CD14-positive monocyte (primary cell): ENCODE measurements at regions not wholly inside any gene's neighbourhood (a gene's known extent, or its start where the extent isn't known, plus 50 kb on each side); places are given as distances from the start of the nearest gene placed in this dataset.
"Not testable (repeated sequence)": the region's sequence is repeated elsewhere in the genome, so short reads cannot be mapped to it uniquely, and the experiment has no call there.

Experiments used
- DNase-seq, 3 donors: peaks; one replicate each; pipeline ENCODE4 v3.0.0-alpha.2; 2011 to 2022
- H2AFZ ChIP-seq: 2 replicates; pipeline ENCODE4 v1.6.0; 2012; ENCODE audit warnings: mild to moderate bottlenecking, low read depth, low read length, inconsistent platforms; ENCODE audit not compliant: insufficient read depth, poor library complexity, severe bottlenecking
- H3K27ac ChIP-seq, 2 donors: 1 replicate in 1 of 2; 2 replicates in 1 of 2; pipeline ENCODE4 v1.5.1; 2012 to 2013; ENCODE audit warnings: low read length in 2 of 2, control low read depth in 1 of 2, inconsistent platforms in 1 of 2, low read depth in 1 of 2, mild to moderate bottlenecking in 1 of 2
- H3K27me3 ChIP-seq, 2 donors: one replicate each; pipeline versions ENCODE4 v1.6.0 to v1.6.1; 2011 to 2013; ENCODE audit warnings: low read length in 2 of 2; ENCODE audit not compliant: control insufficient read depth in 2 of 2, insufficient read depth in 2 of 2
- H3K36me3 ChIP-seq, 2 donors: replicated peaks in 1 of 2; 1 replicate in 1 of 2; 2 replicates in 1 of 2; pipeline versions ENCODE4 v1.5.1 to v1.6.1; 2012 to 2013; ENCODE audit warnings: low read length in 2 of 2, control low read depth in 1 of 2, inconsistent platforms in 1 of 2, mild to moderate bottlenecking in 1 of 2; ENCODE audit not compliant: insufficient read depth in 2 of 2, control insufficient read depth in 1 of 2
- H3K4me1 ChIP-seq, 2 donors: 1 replicate in 1 of 2; 2 replicates in 1 of 2; pipeline versions ENCODE4 v1.5.1 to v1.6.1; 2012 to 2013; ENCODE audit warnings: low read length in 2 of 2, control low read depth in 1 of 2, inconsistent platforms in 1 of 2, mild to moderate bottlenecking in 1 of 2, moderate library complexity in 1 of 2; ENCODE audit not compliant: insufficient read depth in 2 of 2, control insufficient read depth in 1 of 2
- H3K4me2 ChIP-seq: replicated peaks from 2 replicates; pipeline ENCODE3; 2012; ENCODE audit warnings: low read length, moderate library complexity, mild to moderate bottlenecking; ENCODE audit not compliant: poor library complexity, severe bottlenecking; ENCODE audit errors: extremely low read depth
- H3K4me3 ChIP-seq, 3 experiments: fragments of 200-600 bp in 1 of 3; sonication (generic) in 1 of 3; replicated peaks in 1 of 3; 1 replicate in 2 of 3; 2 replicates in 1 of 3; pipeline ENCODE4 v1.5.1; 2011 to 2013; ENCODE audit warnings: low read length in 3 of 3, mild to moderate bottlenecking in 3 of 3, control low read depth in 2 of 3, low read depth in 2 of 3, inconsistent platforms in 1 of 3, moderate library complexity in 1 of 3
- H3K79me2 ChIP-seq: 2 replicates; pipeline ENCODE4 v1.6.0; 2012; ENCODE audit warnings: mild to moderate bottlenecking, control low read depth, inconsistent platforms, low read length, moderate library complexity; ENCODE audit not compliant: insufficient read depth
- H3K9ac ChIP-seq: 2 replicates; pipeline ENCODE4 v1.6.0; 2017; ENCODE audit warnings: low read length, mild to moderate bottlenecking; ENCODE audit not compliant: insufficient read depth, poor library complexity, severe bottlenecking
- H3K9me3 ChIP-seq, 2 donors: replicated peaks in 1 of 2; 1 replicate in 1 of 2; 2 replicates in 1 of 2; pipeline versions ENCODE4 v1.5.1 to v1.6.1; 2012 to 2013; ENCODE audit warnings: low read length in 2 of 2, control low read depth in 1 of 2; ENCODE audit not compliant: control insufficient read depth in 1 of 2, insufficient read depth in 1 of 2
- H4K20me1 ChIP-seq: 2 replicates; pipeline ENCODE4 v1.6.0; 2012; ENCODE audit warnings: mild to moderate bottlenecking, low read length, control low read depth, moderate library complexity; ENCODE audit not compliant: insufficient read depth
- H3K27ac Mint-ChIP-seq, 7 donors: one replicate each; pipeline ENCODE4 v1.8.0; 2020; ENCODE audit warnings: mild to moderate bottlenecking in 7 of 7, mixed read lengths in 7 of 7, moderate library complexity in 6 of 7, inconsistent platforms in 2 of 7
- H3K27me3 Mint-ChIP-seq, 3 donors: one replicate each; pipeline ENCODE4 v1.8.0; 2021 to 2022; ENCODE audit warnings: low read depth in 3 of 3, mild to moderate bottlenecking in 3 of 3, mixed read lengths in 3 of 3, moderate library complexity in 3 of 3, inconsistent platforms in 1 of 3
- H3K36me3 Mint-ChIP-seq, 2 donors: one replicate each; pipeline ENCODE4 v1.8.0; 2020; ENCODE audit warnings: mixed read lengths in 2 of 2, inconsistent platforms in 1 of 2, mild to moderate bottlenecking in 1 of 2
- H3K4me1 Mint-ChIP-seq: one replicate; pipeline ENCODE4 v1.8.0; 2020; ENCODE audit warnings: mild to moderate bottlenecking, mixed read lengths
- H3K4me3 Mint-ChIP-seq, 2 donors: one replicate each; pipeline ENCODE4 v1.8.0; 2020; ENCODE audit warnings: mild to moderate bottlenecking in 2 of 2, mixed read lengths in 2 of 2, moderate library complexity in 1 of 2
- H3K9me3 Mint-ChIP-seq, 7 donors: one replicate each; pipeline ENCODE4 v1.8.0; 2020 to 2022; ENCODE audit warnings: mixed read lengths in 7 of 7, mild to moderate bottlenecking in 6 of 7, moderate library complexity in 6 of 7, inconsistent platforms in 2 of 7
- CTCF ChIP-seq: fragments of 200-600 bp; IDR thresholded peaks from one replicate; pipeline ENCODE4 v1.8.0; 2022; ENCODE audit warnings: antibody characterized with exemption, mild to moderate bottlenecking
- WGBS: methylation state at CpG from one replicate; pipeline ENCODE4 v1.1.5; 2013; ENCODE audit warnings: missing lambda C conversion rate; ENCODE audit not compliant: insufficient coverage; 5-methylcytosine and 5-hydroxymethylcytosine counted together
- intact Hi-C, 2 donors: fragments of 100-400 bp; cut with micrococcal nuclease; formaldehyde crosslinking; loops; one replicate each; pipeline versions ENCODE4 v1.15.0 to v1.15.1; 2023

GRCh38 chrX:78838709-78839108 lies 91.2 kb downstream of the LPAR4 start:
- Mint-ChIP-seq H3K4me3 (no peak overlapping the region), H3K27ac (no peak overlapping the region)
- H3K79me2 ChIP-seq = no peaks in the 10 kb centered on the region

GRCh38 chrX:78839711-78840110 lies 92.2 kb downstream of the LPAR4 start:
- Histone ChIP-seq H3K27me3 (no peaks in the 10 kb centered on the region), H3K27ac (no peak overlapping the region), H3K4me3 (no peak overlapping the region), H3K9ac (no peak overlapping the region), H3K36me3 (no peaks in the 10 kb centered on the region), H3K4me2 (no peak overlapping the region), H3K4me1 (no peaks in the 10 kb centered on the region), H2AFZ (no peak overlapping the region), H4K20me1 (no peaks in the 10 kb centered on the region), H3K9me3 (no peaks in the 10 kb centered on the region), H3K79me2 (no peaks in the 10 kb centered on the region)
- no peak for TF ChIP-seq CTCF
- Mint-ChIP-seq H3K27me3 (peaks cover 0 to 8% (median 4%) of the 10 kb centered on the region in 3 donors), H3K4me1 (no peaks in the 10 kb centered on the region), H3K4me3 (no peak overlapping the region), H3K9me3 (peaks cover 0 to 3% (median 2%) of the 10 kb centered on the region in 7 donors), H3K36me3 (no peaks in the 10 kb centered on the region), H3K27ac (no peak overlapping the region)
- intact Hi-C loops = no loop called here
- DNase-seq = no peak
- WGBS = no CpG with 5 or more reads among the region's 2 CpGs

More at GRCh38 chrX:78838709-78839108, 91.2 kb downstream of the LPAR4 start:
- Mint-ChIP-seq H3K36me3 (no peaks in the 10 kb centered on the region), H3K27me3 (peaks cover 0 to 8% (median 4%) of the 10 kb centered on the region in 3 donors), H3K9me3 (peaks cover 0 to 3% (median 2%) of the 10 kb centered on the region in 7 donors), H3K4me1 (no peaks in the 10 kb centered on the region)
- no peak for TF ChIP-seq CTCF
- no peaks in the 10 kb centered on the region for H3K36me3 ChIP-seq
- no peaks in the 10 kb centered on the region for H3K9me3 ChIP-seq
- H4K20me1 ChIP-seq = no peaks in the 10 kb centered on the region
- DNase-seq = no peak
- H3K4me3 ChIP-seq = no peak overlapping the region
- intact Hi-C loops = no loop called here
- no peak overlapping the region for H2AFZ ChIP-seq
- H3K4me2 ChIP-seq = no peak overlapping the region
- no peaks in the 10 kb centered on the region for H3K4me1 ChIP-seq
- H3K27ac ChIP-seq = no peak overlapping the region
- H3K9ac ChIP-seq = no peak overlapping the region
- no peaks in the 10 kb centered on the region for H3K27me3 ChIP-seq

- H3K79me2 ChIP-seq, H3K36me3 ChIP-seq, H3K9me3 Mint-ChIP-seq, H4K20me1 ChIP-seq, H3K4me1 Mint-ChIP-seq, H3K27me3 Mint-ChIP-seq, intact Hi-C loops, H3K27me3 ChIP-seq, H3K4me2 ChIP-seq, H3K4me1 ChIP-seq, H3K27ac Mint-ChIP-seq, H3K4me3 Mint-ChIP-seq, H3K9me3 ChIP-seq, H3K9ac ChIP-seq, H2AFZ ChIP-seq, H3K36me3 Mint-ChIP-seq, H3K27ac ChIP-seq, DNase-seq, H3K4me3 ChIP-seq: not testable (repeated sequence)
- WGBS = no CpG with 5 or more reads among the region's 6 CpGs
These were observed 96.7 kb downstream of the LPAR4 start for GRCh38 chrX:78844218-78844617.

GRCh38 chrX:78881248-78881647 lies 63.9 kb upstream of the P2RY10 start:
- WGBS = no CpG with 5 or more reads among the region's 3 CpGs
- H4K20me1 ChIP-seq, H2AFZ ChIP-seq, H3K27me3 ChIP-seq, H3K4me3 ChIP-seq, H3K79me2 ChIP-seq, intact Hi-C loops, H3K27ac ChIP-seq, H3K9ac ChIP-seq, H3K27ac Mint-ChIP-seq, DNase-seq, H3K4me1 ChIP-seq, H3K9me3 ChIP-seq, H3K4me1 Mint-ChIP-seq, H3K36me3 Mint-ChIP-seq, H3K36me3 ChIP-seq, H3K4me2 ChIP-seq, H3K4me3 Mint-ChIP-seq, H3K27me3 Mint-ChIP-seq: not testable (repeated sequence)
- H3K9me3 Mint-ChIP-seq = peaks cover 0 to 12% (median 7%) of the 10 kb centered on the region in 7 donors
